GM12865 (cell line): ENCODE measurements at regions not wholly inside any gene's neighbourhood (a gene's known extent, or its start where the extent isn't known, plus 50 kb on each side); places are given as distances from the start of the nearest gene placed in this dataset.

Experiments used
- DNase-seq: peaks from one replicate; pipeline ENCODE4 v3.0.0; 2010; ENCODE audit warnings: low read depth
- H3K4me3 ChIP-seq: 2 replicates; pipeline ENCODE4 v1.5.1; 2011; ENCODE audit warnings: mild to moderate bottlenecking, low read depth, low read length, control low read depth
- CTCF ChIP-seq: IDR thresholded peaks from 2 replicates; pipeline ENCODE4 v1.5.1; 2011; ENCODE audit warnings: low read length, control low read depth, low read depth, inconsistent platforms; ENCODE audit not compliant: insufficient read depth; ENCODE audit errors: missing control alignments

- TF ChIP-seq CTCF: no peak
- DNase-seq: no peak
- H3K4me3 ChIP-seq: no peak overlapping the region
These were observed 161.9 kb downstream of the RPIA start for GRCh38 chr2:88853403-88853790.

- no peak overlapping the region for H3K4me3 ChIP-seq
- no peak for TF ChIP-seq CTCF
- no peak for DNase-seq
These were observed 163.1 kb downstream of the RPIA start for GRCh38 chr2:88854528-88854927.

- H3K4me3 ChIP-seq: no peak overlapping the region
- DNase-seq: no peak
- TF ChIP-seq CTCF: no peak
These were observed 164.3 kb downstream of the RPIA start for GRCh38 chr2:88855620-88856408.

GRCh38 chr2:88856409-88857135, 165.1 kb downstream of the RPIA start:
- H3K4me3 ChIP-seq: no peak overlapping the region
- no peak for TF ChIP-seq CTCF
- DNase-seq: no peak

- no peak for TF ChIP-seq CTCF
- H3K4me3 ChIP-seq: no peak overlapping the region
- no peak for DNase-seq
These were observed 165.8 kb downstream of the RPIA start for GRCh38 chr2:88857274-88857741.

- no peak for TF ChIP-seq CTCF
- no peak overlapping the region for H3K4me3 ChIP-seq
- no peak for DNase-seq
These were observed 166.5 kb downstream of the RPIA start for GRCh38 chr2:88857951-88858411.
